Stromal cell of bone marrow (primary cell): ENCODE measurements at regions not wholly inside any gene's neighbourhood (a gene's known extent, or its start where the extent isn't known, plus 50 kb on each side); places are given as distances from the start of the nearest gene placed in this dataset.
"Not testable (repeated sequence)": the region's sequence is repeated elsewhere in the genome, so short reads cannot be mapped to it uniquely, and the experiment has no call there.

Experiments used
- DNase-seq: peaks from one replicate; pipeline ENCODE4 v3.0.0-alpha.2; 2012; ENCODE audit warnings: low read depth

- peak; percentile 94 for DNase-seq
Observed at GRCh38 chr5:102617191-102618187, 118.7 kb upstream of the SLCO6A1 start.

DNA sequence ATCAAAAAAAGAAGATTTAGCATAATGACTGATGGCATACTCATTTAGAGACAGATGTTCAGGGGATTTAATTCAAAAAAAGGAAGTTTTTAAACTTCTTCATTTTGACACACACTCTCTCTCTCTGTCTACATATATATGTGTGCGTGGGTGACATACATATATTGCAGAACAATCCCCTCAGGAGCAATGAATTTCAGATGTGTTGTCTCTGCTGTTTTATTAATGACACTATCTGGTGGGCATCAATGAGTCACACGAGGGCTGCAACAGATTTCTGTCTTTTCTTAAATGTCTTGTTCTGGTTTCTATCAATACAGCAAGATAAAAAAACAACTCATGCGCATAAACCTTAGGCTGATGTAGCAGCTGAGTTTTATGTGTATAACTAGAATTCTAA is 123.5 kb upstream of the SLCO6A1 start:
- DNase-seq: no peak

- no peak for DNase-seq
Observed at GRCh38 chr5:102623329-102624065, 124.7 kb upstream of the SLCO6A1 start.

GRCh38 chr5:102624405-102624804 is 125.6 kb upstream of the SLCO6A1 start:
- no peak for DNase-seq

DNA sequence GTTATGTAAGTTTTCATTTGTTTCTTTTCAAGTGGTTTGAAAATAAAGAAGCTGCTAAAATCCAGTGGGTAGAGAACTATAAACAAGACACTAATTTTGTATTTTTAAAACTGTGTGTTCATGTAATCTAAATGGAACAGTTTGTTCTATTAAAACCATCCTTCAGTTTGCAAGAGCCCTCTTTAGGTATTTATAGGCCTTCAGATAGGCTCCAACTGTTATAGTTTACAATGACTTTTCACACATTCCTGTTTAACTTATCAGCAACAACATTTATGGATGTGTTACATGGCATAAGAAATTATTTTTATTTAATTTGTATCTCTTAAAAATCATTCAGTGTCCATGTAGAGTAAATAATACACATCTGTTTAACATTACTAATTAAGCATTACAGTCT is 126.7 kb upstream of the SLCO6A1 start:
- no peak for DNase-seq

GRCh38 chr5:102625928-102626327 is 127.1 kb upstream of the SLCO6A1 start:
- no peak for DNase-seq

DNA sequence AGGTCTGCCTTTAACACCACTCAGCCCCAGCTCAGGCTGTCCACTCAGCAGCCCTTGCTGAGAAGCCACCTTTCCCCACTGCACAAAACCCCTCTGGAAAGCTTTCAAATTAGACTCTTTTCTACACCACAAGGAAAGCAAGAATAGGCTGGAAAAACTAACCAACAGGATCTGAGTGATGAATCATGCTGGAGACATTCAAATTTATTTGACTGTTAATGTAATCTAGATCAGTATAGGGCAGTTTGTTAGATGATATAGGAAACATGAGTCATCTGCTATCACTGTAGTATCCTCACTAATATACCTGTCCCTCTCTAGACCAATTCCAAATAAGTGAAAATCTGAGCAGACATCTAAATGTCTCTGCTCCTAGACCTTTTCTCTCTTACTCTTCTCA is 127.8 kb upstream of the PAM start:
- peak; percentile 33 for DNase-seq

DNA sequence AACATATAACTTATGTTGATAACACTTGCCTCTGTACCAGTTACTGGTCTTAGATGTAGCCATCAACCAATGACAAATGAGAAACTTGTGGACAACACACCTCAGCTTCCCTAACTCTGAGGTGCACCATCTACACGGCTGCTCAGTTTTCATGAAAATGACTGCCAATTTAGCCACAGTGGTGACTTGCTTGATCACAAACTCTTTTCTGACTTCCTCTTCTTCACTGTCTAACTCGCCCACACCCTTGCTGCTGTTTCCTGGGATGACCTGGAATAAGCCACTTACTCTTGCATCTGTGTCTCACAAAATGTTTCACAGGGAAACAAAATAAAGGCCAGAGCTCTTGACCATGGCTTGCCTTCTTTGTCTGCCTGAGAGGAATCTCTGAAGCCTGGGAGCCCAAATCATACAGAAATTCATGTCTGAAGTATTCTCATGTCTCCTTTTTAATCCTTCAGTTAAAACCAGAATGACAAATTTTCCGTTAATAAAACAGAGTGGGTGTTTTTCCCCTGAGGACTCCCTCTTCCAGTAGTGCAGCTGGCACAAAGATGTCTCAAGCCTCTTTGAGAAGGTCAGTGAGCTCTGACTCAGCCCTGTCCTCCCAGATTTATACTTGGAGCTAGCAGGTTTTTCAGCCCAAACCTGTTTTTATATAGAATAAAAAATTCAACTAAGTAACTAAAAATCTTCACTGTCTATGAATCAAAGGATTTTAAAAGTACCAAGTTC is 126.5 kb upstream of the PAM start:
- peak; percentile 85 for DNase-seq

DNA sequence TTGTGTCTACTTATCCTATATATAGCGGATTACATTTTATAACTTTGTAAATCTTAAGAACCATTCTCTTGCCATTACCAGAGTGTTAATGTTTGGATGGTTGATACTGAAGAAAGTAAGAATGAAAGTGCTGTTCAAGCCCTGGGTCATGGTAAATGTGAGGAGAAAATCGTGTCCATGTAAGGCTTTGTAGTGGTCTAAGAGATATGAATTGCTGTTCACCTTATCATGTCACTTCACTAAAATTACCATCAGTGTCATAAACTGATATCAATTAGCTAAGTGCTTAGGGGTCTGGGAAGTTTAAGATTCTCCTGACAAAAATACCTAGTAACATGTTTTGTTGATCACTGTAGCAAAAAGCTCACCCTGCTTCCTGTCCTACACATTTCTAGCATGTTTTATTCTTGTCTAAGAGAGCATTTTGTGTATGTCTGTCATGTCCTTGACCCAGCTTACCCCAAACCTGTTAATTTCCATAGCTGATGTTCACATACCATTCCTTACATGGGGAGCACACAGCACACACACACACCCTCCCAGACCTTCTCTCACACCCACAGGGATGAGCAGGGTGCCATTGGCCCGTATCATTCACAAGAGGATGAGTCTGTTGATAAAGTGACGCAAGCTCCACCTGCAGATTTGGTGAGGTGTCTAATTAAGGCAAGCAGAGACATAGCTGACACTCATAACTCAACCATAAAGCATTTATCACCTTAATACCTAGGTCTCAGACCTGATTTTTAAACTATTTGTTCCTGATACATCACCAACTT is 125.1 kb upstream of the PAM start:
- no peak for DNase-seq

- DNase-seq: not testable (repeated sequence)
Observed at GRCh38 chr5:102635399-102635798, 119.7 kb upstream of the PAM start.

DNA sequence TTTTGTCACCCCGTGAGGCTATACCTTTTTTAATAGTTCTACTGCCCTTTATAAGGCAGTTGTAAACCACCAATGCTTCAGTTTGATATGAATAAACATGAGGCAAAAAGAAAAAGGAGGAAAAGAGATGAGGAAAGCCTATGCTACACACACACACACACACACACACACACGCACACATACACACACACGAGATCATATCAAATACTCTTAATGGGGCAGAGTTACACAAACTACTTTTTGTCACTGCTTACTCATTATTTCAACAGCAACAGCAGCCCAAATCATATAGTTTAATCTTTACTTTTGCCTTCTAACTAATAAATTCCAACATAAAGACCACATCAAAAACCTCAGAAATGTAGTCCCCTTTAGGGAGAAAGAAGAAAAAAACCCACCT is 116.8 kb upstream of the PAM start:
- no peak for DNase-seq

DNA sequence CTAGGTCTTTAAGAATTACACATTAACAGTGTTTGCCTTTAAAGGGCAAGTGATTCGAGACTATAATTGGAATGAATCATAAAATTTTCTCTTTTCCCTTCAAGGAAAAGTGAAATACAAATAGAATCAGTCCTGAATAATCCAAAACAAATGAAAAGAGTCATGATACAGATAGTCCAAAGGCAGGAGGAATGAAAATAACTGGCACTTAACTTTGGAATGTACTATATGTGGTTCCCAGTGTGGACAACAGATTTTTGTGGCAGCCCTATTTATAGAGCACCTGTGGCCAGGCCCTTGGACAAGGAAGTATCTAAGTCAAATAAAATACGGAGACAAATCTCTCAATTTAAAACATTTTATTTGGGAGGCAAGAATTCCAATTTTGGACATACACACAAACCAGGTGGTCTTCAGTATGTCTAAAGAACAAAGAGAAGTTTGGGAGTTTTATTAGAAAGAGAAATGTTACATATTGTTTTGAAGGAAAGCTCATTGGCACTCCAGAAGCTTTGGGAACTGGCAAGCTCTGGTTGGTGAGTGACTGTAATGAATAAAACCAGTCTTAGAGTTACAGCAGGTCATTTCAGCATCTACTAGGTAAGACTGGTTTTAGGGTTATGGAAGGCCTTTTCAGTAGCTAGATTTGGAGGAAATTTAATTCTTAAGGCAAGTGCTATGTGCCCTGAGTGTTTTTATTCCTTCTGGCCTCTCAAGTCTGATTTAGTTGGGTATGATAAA is 116.0 kb upstream of the PAM start:
- no peak for DNase-seq

DNA sequence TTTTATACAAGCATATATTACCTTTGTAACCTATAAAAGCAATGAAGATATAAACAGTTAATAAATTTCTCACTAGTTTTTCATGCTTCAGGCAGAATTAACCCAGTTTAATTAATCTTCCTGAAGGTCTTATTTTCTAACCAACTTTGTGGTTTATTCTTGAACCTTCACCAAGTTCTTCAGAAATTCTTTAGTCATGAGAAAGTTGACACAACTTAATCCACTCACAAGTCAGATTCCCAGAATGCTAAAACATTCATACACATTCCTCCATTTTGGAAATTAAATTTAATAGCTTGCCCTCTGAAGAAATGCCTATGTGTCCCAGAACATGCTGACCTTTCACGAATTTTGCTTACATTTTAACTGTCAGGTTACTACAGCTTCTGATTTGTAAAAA is 105.4 kb upstream of the PAM start:
- DNase-seq: no peak

DNA sequence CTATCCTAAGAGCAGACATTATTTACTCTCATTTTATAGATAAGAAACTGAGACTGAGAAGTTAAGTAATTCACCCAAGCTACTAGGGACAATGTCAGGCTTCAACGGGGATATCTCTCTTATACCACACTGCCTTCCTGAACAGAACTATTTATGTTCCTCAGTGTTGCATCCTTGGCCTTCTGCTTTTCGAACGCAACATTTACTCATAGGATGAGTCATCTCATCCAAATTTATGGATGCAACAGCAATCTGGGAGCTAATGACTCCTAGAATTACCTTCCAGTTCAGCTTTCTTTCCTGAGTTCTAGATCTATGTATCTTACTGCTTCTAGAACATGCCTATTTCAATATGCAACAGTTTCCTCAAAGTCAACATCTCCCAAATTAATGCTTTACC is 103.6 kb upstream of the PAM start:
- no peak for DNase-seq

GRCh38 chr5:102654559-102655349 is 100.4 kb upstream of the PAM start:
- no peak for DNase-seq

- DNase-seq: no peak
Observed at GRCh38 chr5:102659151-102659550, 96.0 kb upstream of the PAM start.

DNA sequence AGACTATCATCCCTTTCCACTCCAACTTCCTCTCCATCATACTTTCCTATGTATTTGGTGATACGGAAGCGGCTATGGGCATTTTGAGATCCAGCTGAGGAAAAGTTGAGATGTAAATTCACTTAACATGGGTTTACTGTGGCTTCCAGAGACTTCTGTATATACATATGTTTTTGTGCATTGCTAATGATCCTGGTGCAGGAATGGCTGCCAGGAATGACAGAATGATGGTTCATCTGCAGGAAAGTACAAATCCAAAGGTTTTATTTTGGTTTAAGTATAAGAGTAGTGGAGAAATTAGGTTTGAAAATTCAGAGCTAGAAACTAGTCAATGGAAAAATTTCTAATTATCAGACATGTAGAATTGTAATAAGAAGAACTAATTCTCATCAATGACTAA is 95.0 kb upstream of the PAM start:
- no peak for DNase-seq

GRCh38 chr5:102663749-102664530 is 91.2 kb upstream of the PAM start:
- DNase-seq: no peak

DNA sequence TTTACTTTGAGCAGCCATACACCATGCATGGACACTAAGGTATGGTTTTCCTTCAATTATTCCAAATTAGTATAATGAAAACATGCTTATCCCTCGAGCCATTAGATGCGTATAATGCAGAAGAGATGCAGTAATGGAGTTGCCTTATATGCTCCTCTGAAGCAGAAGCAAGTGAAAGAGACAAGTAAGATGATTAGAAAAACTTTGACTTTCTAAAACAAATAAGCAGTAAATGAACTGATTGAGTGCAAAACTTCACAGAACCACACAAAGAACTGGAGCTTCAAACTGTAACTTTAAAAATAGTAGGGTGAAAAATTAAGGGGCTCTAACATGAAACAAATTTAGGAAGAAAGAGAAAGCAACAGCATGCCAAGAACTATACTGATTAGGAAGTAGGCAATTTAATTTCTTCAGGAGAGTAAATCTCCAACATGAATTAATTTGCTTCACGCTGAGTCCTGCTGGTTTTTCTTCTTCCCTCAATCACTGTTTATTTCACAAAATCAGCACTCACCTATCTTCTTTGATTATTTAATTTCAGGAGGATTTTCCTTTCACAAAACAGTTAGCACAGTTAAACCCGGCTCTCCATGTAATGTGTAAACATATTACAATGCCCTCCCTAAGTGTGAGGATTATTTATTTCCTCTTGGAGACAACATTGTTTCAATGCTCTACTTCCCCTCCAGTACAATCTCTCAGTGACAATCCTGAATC is 90.3 kb upstream of the PAM start:
- no peak for DNase-seq
